ENCODE measurements at regions not wholly inside any gene's neighbourhood (a gene's known extent, or its start where the extent isn't known, plus 50 kb on each side); places are given as distances from the start of the nearest gene placed in this dataset.

DNA sequence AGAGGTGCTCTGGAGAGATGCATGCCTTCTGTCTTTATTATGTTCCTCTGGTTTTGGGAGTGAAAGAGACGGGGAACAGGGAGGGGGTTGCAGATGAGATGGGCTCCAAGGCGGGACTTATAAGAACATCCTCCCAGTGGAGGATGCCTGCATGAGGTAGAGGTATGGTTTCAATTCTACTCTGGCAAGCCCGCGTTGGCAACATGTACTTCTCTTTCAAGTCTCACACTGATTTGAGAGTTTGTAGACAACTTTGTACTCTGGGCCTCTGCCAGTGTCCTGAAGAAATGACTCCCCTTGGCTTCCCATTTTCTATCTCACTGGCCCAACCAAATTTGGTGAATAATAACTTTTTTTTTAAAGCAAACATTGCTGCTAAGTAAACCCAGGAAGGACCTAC lies 121.3 kb downstream of the C12orf75 start:
- no peak for TF ChIP-seq GATA2 (IDR thresholded peaks at IDR 0.05; ENCODE audit: low read depth, low read length)
- no peak for TF ChIP-seq GATA3 (IDR thresholded peaks at IDR 0.05; ENCODE audit: low read depth, low read length)

Measured in SH-SY5Y (cell line).